ENCODE measurements at regions not wholly inside any gene's neighbourhood (a gene's known extent, or its start where the extent isn't known, plus 50 kb on each side); places are given as distances from the start of the nearest gene placed in this dataset.
A peak's percentile ranks its signal among the peaks of the same experiment; 100 is the strongest.
"Not testable (repeated sequence)": the region's sequence is repeated elsewhere in the genome, so short reads cannot be mapped to it uniquely, and the experiment has no call there.

DNA sequence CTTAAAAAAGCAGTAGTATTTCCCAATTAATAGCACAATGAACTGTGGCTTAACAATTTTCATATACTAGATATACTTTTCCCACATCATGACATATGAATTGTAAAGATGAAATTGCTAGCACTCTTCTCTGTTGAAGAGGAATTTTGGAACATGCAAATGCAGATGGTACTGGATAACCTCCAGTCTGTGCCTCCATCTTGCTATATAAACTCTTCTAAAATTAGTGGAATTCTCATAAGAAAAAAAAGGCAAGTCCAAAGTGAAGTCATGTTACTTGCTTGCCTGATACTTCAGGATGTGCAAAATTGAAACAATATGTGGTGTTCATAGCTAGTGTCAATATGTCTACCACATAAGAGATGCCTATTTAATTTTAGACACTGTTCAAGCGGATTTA, 570.2 kb upstream of the POM121L12 start:
- DNase-seq: no peak

DNA sequence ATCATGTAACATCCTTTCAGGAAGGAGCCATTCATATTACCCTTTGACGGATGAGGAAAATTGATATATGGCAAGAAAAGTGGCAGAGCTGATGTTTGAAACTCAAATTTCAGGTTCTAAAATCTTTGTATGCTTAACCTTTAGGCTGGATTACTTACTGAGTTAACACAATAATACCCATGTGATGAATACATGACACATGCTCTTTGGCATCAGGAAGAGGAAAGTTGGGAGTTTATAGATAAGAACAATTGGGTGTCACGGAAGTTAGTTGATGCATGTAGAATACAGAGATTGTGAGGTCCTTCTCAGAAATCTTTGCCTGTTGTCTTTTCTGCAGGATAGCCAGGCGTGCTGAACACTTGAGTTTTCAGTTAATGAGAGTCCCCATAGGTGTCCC, 572.1 kb upstream of the POM121L12 start:
- DNase-seq: no peak

GRCh38 chr7:52462474-52462873, 573.0 kb upstream of the POM121L12 start:
- DNase-seq: no peak

- no peak for DNase-seq
These were observed 579.9 kb upstream of the POM121L12 start for GRCh38 chr7:52455571-52455970.

- DNase-seq: no peak
These were observed 584.6 kb upstream of the POM121L12 start for GRCh38 chr7:52450816-52451215.

DNA sequence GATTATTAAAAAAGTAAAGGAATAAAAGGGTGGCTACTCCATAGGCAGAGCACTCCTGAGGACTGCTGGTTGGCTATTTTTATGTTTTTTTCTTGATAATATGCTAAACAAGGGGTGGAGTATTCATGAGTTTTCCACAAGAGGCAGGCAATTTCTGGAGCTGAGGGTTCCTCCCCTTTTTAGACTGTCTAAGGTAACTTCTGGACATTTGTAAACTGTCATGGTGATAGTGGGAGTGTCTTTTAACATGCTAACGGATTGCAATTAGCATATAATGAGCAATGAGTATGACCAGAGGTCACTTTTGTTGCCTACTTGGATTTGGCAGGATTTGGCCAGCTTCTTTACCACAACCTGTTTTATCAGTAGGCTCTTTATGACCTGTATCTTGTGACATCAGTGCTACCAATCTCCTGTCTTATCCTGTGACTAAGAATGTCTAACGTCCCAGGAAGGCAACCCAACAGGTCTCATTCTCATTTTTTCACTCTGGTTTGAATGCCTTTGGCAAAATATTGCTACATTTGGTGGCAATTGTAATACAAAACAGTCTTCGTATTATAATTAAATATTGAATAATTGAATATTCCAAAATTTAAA, 587.8 kb upstream of the POM121L12 start:
- no peak for DNase-seq

GRCh38 chr7:52436278-52436677, 599.2 kb upstream of the POM121L12 start:
- DNase-seq: no peak

GRCh38 chr7:52431082-52431815, 604.2 kb upstream of the POM121L12 start:
- no peak for DNase-seq

DNA sequence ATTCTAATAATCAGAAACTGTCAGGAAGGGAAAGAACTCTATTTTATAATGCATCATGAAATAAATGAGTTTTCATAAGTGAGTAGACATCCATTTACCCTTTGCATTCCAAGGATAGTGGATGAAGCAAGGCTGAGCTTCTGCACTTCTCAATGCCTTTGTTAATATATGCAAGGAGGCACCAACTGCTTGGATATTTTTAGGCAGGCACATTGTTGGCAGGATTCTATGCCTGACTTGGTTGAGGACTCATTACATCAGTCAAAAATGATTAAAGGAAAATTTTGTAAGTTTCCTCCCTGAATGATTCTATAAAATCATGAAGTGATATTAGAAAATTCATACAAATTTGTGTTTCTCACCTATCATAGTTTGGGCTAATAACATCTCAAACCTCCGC, 612.2 kb upstream of the POM121L12 start:
- no peak for DNase-seq

GRCh38 chr7:52413051-52413450, 622.4 kb upstream of the POM121L12 start:
- DNase-seq: no peak

DNA sequence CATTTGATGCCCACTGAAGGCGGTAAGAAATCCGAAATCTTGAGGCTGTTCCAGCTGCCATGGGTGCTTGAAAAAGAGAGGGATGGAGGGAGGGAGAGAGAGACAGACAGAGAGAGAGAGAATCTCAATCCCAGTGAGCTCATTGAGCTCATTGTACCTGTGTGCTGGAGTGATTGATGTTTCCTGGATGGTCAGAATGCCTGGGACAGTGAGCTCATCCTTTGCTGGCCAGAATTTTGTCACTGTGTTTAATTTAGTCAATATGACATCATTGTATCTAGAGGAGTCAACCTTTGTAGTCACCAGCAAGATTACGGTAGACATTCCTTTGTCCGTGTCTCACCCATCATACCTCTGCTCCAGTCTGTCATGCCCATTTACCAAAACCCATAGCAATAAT, 625.4 kb upstream of the POM121L12 start:
- no peak for DNase-seq

DNA sequence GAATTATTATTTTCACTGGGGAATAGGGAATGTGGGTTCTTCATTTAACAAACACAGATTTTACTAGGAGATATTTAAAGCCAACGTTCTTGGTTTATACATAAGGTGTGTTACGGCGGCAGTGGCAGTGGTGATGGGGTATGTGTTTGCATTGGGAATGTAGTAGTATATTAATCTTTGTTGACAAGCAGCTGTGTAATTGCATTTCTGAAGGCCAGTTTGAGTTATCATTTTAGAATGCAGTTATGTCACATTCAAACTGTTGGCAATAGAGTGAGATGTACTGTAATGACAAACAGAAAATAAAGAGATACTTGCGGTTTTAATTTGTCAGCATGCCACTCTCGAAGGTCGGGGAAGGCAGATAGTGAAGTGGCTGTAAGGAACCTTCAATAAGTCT, 628.6 kb upstream of the POM121L12 start:
- DNase-seq: no peak

DNA sequence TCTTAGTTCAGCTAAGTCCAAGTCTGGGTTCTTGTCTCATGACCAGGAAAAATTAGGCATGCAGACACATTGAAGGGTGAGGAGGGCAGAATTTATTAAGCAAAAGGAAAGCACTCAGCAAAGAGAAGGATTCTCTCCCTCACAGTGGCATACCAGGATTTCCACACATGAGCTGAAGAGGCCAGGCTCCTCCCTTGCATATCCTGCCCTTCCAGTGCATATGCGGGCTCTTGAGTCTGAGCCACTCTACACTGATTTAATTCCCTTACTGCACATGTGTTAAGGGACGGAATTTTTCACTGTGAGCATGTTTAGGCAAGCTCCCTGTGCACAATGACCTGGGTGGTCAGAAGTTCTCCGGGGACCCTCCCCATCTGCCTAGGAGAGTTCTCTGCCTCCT, 652.7 kb upstream of the POM121L12 start:
- no peak for DNase-seq

DNA sequence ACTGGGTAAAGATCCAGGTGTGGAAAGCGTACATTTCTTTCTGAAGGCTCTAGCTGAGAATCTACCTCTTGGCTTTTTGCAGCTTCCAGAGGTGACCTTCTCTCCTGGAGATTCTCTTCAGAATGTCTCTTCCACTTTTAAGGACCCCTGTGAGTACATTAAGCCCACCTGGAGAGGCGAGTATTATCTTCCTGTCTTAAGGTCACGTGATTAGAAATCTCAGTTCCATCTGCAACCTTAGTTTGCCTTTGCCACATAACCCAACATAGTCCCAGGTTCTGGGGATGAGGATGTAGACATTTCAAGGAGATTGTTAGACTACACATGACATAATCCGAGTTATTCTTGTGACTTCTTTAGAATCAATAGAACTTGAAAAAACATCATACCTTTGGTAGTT, 665.5 kb upstream of the POM121L12 start:
- no peak for DNase-seq

DNA sequence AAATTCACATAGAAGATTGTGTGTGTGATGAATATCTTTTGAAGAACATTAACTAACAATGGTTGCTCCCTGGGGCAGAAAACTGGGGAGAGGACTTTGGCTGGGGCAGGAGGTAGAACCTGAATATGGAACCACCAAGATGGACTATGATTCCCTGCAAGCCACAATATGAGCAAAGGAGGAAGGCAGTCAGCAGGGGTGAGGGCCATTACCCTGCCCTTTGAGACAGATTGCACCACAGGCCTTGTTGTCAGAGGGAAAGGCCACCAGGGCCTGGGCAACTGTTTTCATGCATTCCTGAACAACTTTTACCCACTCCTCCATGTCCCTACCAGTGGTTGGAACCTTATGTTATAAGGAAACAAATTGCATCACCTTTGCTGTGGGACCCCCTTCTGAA, 670.1 kb upstream of the POM121L12 start:
- no peak for DNase-seq

DNA sequence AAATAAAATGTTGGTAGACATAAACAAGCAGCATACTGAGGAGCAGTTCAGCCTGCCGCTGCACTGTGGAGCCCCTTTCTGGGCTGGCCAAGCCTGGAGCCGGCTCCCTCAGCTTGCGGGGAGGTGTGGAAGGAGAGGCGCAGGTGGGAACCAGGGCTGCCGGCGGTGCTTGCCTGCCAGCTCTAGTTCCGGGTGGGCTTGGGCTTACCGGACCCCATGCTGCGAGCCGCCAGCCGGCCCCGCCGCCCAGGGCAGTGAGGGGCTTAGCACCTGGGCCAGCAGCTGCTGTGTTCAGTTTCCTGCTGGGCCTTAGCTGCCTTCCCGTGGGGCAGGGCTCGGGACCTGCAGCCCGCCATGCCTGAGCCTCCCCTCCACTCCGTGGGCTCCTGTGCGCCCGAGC, 672.9 kb upstream of the POM121L12 start:
- DNase-seq: no peak

DNA sequence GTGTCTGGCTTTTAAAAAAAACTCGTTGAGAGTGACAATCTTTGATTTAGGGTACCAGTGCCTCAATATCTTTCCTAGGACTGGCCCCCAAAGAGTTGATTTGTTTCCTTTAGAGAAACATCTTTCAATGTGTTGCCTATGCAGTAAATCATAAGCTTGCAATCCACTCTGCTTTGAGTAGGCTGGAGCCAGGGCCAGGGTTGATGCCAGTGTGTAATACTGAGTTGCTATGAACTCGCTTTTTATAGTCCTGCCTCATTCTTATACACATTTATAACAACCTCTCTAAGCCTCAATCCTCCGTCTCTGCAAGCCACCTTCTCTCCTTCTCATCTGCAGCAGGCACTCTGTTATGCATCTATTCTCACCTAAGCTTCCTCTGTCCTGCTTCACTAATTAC, 674.9 kb upstream of the POM121L12 start:
- DNase-seq: no peak

DNA sequence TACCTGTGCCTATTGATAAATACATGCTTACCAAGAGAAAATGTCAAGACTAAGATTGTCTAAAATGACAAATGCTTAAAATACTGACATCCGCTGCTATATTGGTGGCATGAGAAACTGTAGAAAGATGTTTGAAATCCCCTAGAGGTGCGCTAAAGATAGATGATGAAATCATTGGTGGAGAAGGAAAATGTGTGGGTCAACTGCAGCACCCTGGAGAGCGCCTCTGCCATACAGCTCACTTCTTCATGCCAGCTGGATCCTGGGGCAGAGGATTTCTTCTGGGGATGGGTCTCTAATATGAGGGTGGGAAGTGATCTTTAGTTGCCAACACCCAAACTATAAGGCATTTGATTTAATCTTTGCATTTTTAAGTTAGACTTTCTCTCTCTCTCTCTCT, 680.4 kb upstream of the POM121L12 start:
- no peak for DNase-seq

DNA sequence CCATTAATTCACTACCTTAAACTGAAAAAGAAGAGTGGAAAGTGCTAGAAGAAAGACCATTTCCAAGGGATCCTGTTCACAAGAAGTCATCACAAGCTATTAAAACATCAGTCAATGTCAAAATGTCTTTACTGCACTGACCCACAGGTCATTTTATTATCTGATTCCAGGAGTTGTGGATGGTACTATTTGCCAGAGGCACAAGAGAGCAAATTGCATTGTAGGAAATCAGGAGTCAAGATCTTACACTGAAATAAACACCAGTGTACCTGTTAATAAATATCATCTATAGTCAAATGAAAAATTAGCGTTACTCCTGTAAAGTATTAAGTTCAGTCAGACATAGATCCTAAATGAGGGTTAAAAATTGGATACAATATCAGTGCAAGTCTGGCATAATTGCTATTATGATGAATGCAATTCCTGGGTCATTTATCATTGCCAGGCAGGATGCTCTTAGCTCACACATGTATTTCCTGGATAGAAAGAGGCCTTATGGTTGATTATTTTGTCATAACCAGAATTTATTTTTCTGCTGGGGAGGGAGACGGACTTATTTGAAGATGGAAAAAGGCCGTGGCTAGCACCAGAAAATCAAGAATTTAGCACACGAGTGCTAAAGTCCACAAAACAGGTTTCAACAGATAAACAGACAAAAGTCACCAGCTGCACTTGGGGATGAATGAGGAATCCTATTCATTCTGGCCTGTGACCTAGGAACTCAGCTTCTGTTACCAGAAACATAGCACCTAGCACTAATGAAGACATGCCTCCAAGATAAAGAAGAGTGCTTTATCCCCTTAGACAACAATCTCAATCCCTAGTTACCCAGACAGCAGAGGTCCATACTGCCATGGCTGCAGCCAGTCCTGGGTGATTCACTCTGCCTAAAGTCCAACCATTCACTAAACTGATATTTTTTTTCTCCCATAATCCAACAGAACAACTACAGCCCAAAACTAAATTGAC, 683.1 kb upstream of the POM121L12 start:
- DNase-seq: no peak

GRCh38 chr7:52344015-52344414, 691.4 kb upstream of the POM121L12 start:
- DNase-seq: no peak

DNA sequence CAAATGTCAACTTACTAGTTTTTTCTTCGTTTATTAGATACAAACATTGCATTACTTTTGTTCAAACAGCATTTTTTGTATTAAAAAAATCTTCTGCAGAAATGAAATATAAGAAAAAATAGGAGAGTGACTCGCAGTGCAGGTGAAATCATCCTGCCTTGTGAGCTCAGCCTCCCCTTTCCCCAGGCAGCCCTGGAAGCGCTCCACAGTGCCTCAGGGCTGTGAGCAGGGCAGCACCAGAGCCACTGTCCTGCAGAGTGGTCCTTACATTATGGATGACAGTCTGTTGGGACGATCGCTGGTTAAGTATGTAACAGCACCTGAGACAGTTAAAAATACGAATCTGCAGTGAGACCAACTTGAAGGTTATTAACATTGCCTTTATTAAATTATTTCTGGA, 695.4 kb upstream of the POM121L12 start:
- no peak for DNase-seq

- not testable (repeated sequence) for DNase-seq
These were observed 707.1 kb upstream of the POM121L12 start for GRCh38 chr7:52328328-52328727.

- DNase-seq: peak; percentile 3
These were observed 710.2 kb upstream of the POM121L12 start for GRCh38 chr7:52325237-52325636.

Measured in activated CD4-positive, alpha-beta T cell treated with anti-CD3 and anti-CD28 coated beads, Interleukin-2, amount 50 U/mL, for 16 hours (primary cell).